ENCODE measurements at regions not wholly inside any gene's neighbourhood (a gene's known extent, or its start where the extent isn't known, plus 50 kb on each side); places are given as distances from the start of the nearest gene placed in this dataset.
A peak's percentile ranks its signal among the peaks of the same experiment; 100 is the strongest.

- WGBS, 2 donors: 60 to 68% methylated on average over 1 of the region's 1 CpG
- no peaks in the 10 kb centered on the region for H3K36me3 ChIP-seq (ENCODE audit: control insufficient read depth in 4 of 4, insufficient read depth in 4 of 4, low read length in 4 of 4)
- DNase-seq (peak; percentile 77 to 97 (median 92)), ATAC-seq (ENCODE audit: insufficient read depth, low FRiP score) (no peak)
- H3K27ac ChIP-seq (ENCODE audit: low read depth in 1 of 2, low read length in 1 of 2): no peak overlapping the region
- H3K9ac ChIP-seq (ENCODE audit: insufficient read depth in 1 of 2, low read length in 2 of 2): no peak overlapping the region
- peaks cover 0 to 11% (median 0%) of the 10 kb centered on the region in 5 donors for H3K4me1 ChIP-seq (ENCODE audit: control insufficient read depth in 5 of 5, insufficient read depth in 5 of 5, low read length in 5 of 5)
- no peaks in the 10 kb centered on the region for H3K27me3 ChIP-seq (ENCODE audit: control insufficient read depth in 3 of 3, insufficient read depth in 3 of 3, low read length in 2 of 3)
- TF ChIP-seq CTCF (IDR thresholded peaks at IDR 0.05; ENCODE audit: control extremely low read depth, extremely low read depth): no peak
- no peaks in the 10 kb centered on the region for H3K9me3 ChIP-seq (ENCODE audit: control insufficient read depth in 4 of 4, insufficient read depth in 3 of 4, low read length in 3 of 4)
- no peak overlapping the region for H3K4me3 ChIP-seq
Observed at GRCh38 chr6:91045161-91045560, 458.3 kb upstream of the MAP3K7 start.

GRCh38 chr6:91043751-91044150, 456.9 kb upstream of the MAP3K7 start:
- Histone ChIP-seq H3K36me3 (ENCODE audit: control insufficient read depth in 4 of 4, insufficient read depth in 4 of 4, low read length in 4 of 4) (no peaks in the 10 kb centered on the region), H3K9ac (ENCODE audit: insufficient read depth in 1 of 2, low read length in 2 of 2) (no peak overlapping the region), H3K27ac (ENCODE audit: low read depth in 1 of 2, low read length in 1 of 2) (no peak overlapping the region), H3K27me3 (ENCODE audit: control insufficient read depth in 3 of 3, insufficient read depth in 3 of 3, low read length in 2 of 3) (no peaks in the 10 kb centered on the region), H3K4me3 (no peak overlapping the region), H3K9me3 (ENCODE audit: control insufficient read depth in 4 of 4, insufficient read depth in 3 of 4, low read length in 3 of 4) (no peaks in the 10 kb centered on the region), H3K4me1 (ENCODE audit: control insufficient read depth in 5 of 5, insufficient read depth in 5 of 5, low read length in 5 of 5) (peaks cover 0 to 11% (median 0%) of the 10 kb centered on the region in 5 donors)
- ATAC-seq (ENCODE audit: insufficient read depth, low FRiP score): no peak
- TF ChIP-seq CTCF (IDR thresholded peaks at IDR 0.05; ENCODE audit: control extremely low read depth, extremely low read depth): no peak
- no peak for DNase-seq
- 91 to 96% methylated on average over 2 of the region's 2 CpGs for WGBS, 2 donors

GRCh38 chr6:91042656-91043055, 455.8 kb upstream of the MAP3K7 start:
- DNase-seq: no peak
- no peak for TF ChIP-seq CTCF (IDR thresholded peaks at IDR 0.05; ENCODE audit: control extremely low read depth, extremely low read depth)
- H3K4me1 ChIP-seq (ENCODE audit: control insufficient read depth in 5 of 5, insufficient read depth in 5 of 5, low read length in 5 of 5): peaks cover 0 to 11% (median 0%) of the 10 kb centered on the region in 5 donors
- no peak overlapping the region for H3K9ac ChIP-seq (ENCODE audit: insufficient read depth in 1 of 2, low read length in 2 of 2)
- no peaks in the 10 kb centered on the region for H3K27me3 ChIP-seq (ENCODE audit: control insufficient read depth in 3 of 3, insufficient read depth in 3 of 3, low read length in 2 of 3)
- no peak overlapping the region for H3K4me3 ChIP-seq
- no peaks in the 10 kb centered on the region for H3K36me3 ChIP-seq (ENCODE audit: control insufficient read depth in 4 of 4, insufficient read depth in 4 of 4, low read length in 4 of 4)
- 93 to 96% methylated on average over 2 of the region's 2 CpGs for WGBS, 2 donors
- no peak overlapping the region for H3K27ac ChIP-seq (ENCODE audit: low read depth in 1 of 2, low read length in 1 of 2)
- no peaks in the 10 kb centered on the region for H3K9me3 ChIP-seq (ENCODE audit: control insufficient read depth in 4 of 4, insufficient read depth in 3 of 4, low read length in 3 of 4)
- ATAC-seq (ENCODE audit: insufficient read depth, low FRiP score): no peak

GRCh38 chr6:91033964-91034363, 447.1 kb upstream of the MAP3K7 start:
- Histone ChIP-seq H3K27ac (ENCODE audit: low read depth in 1 of 2, low read length in 1 of 2) (no peak overlapping the region), H3K4me1 (ENCODE audit: control insufficient read depth in 5 of 5, insufficient read depth in 5 of 5, low read length in 5 of 5) (no peaks in the 10 kb centered on the region), H3K36me3 (ENCODE audit: control insufficient read depth in 4 of 4, insufficient read depth in 4 of 4, low read length in 4 of 4) (no peaks in the 10 kb centered on the region), H3K9me3 (ENCODE audit: control insufficient read depth in 4 of 4, insufficient read depth in 3 of 4, low read length in 3 of 4) (no peaks in the 10 kb centered on the region), H3K27me3 (ENCODE audit: control insufficient read depth in 3 of 3, insufficient read depth in 3 of 3, low read length in 2 of 3) (peaks cover 0 to 2% (median 0%) of the 10 kb centered on the region in 3 donors), H3K4me3 (no peak overlapping the region), H3K9ac (ENCODE audit: insufficient read depth in 1 of 2, low read length in 2 of 2) (no peak overlapping the region)
- 88 to 89% methylated on average over 2 of the region's 2 CpGs for WGBS, 2 donors
- TF ChIP-seq CTCF (IDR thresholded peaks at IDR 0.05; ENCODE audit: control extremely low read depth, extremely low read depth): no peak
- DNase-seq: no peak
- ATAC-seq (ENCODE audit: insufficient read depth, low FRiP score): no peak

Data from lung (tissue), 11 donors.